ENCODE measurements at regions not wholly inside any gene's neighbourhood (a gene's known extent, or its start where the extent isn't known, plus 50 kb on each side); places are given as distances from the start of the nearest gene placed in this dataset.
A peak's percentile ranks its signal among the peaks of the same experiment; 100 is the strongest.
"Not testable (repeated sequence)": the region's sequence is repeated elsewhere in the genome, so short reads cannot be mapped to it uniquely, and the experiment has no call there.

GRCh38 chr7:55695893-55696701 lies 123.8 kb upstream of the VOPP1 start:
- peak; percentile 41 for DNase-seq (ENCODE audit: low read depth, low spot score)
- in situ Hi-C loops (cut with HindIII; ENCODE audit: low sequenced_read_pairs), result not testable (repeated sequence)

GRCh38 chr7:55694484-55694883 lies 122.2 kb upstream of the VOPP1 start:
- H3K4me3 ChIP-seq (ENCODE audit: low read depth, low read length); in situ Hi-C loops (cut with HindIII; ENCODE audit: low sequenced_read_pairs); DNase-seq (ENCODE audit: low read depth, low spot score): not testable (repeated sequence)

More at GRCh38 chr7:55695893-55696701, 123.8 kb upstream of the VOPP1 start:
- H3K4me3 ChIP-seq (ENCODE audit: low read depth, low read length), result not testable (repeated sequence)

DNA sequence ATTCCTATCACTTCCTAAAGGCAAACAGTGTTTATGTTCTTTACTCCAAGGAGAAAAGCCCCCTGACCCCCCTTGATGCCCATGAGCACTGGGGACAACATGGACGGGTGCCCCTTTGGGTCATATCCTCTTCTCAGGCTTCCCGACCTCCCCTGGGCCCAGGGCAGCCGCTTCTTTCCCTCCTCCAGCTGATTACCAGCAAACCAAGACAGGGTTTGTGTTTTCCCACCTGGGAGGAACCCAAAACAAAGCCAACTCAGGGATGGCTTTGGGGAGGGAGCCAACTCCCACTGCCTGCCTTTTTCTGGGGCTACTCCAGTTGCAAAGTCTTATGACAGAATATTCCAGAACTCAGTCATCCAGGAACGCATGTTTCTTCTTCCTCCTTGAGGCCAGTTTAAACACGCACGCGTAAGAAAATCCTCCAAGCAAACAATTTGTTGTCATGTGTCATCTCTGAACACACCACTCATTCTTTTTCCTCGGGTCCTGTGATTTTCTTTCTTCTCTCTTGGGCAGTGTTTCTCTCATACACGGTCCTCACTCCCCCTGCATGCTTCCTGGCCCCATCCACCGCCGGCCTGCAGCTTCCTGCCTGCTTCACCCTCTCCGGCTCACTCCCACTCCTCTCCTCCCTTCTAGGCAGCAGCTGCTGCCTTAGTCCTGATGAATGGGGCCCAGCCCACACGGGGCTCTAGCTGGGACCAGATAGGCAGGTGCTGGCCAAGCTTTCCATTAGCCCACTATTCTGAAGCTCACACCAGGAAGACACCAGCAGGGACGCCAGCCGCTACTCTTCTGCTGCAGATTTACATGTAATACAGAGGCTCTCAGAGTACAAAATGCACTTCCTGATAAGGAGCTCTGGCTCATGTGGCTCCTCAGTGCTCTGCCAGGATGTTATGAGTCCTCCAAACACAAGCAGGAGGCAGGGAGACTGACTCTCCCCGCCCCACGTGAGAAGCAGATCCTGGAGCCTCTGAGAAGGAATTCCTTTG lies 116.7 kb upstream of the VOPP1 start:
- DNase-seq (ENCODE audit: low read depth, low spot score), result peak; percentile 9
- H3K4me3 ChIP-seq (ENCODE audit: low read depth, low read length); in situ Hi-C loops (cut with HindIII; ENCODE audit: low sequenced_read_pairs): not testable (repeated sequence)

DNA sequence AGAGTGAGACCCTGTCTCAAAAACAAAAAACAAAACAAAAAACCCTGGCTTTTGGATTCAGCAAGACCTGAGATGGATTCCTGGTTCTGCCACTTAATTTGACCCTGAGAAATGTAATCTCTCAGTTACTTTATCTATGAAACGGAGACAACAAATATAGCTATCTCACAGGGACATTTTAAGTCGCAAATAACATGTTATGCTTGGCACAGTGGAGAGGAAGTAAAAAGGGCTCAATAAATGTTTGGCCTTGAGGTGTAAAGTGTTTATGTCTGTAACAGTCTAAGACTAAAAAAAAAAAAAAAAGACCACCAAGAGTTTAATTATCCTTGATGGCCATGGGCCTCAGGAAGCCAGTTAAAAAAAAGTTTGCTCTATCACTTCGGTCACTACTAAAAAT lies 116.0 kb upstream of the VOPP1 start:
- H3K4me3 ChIP-seq (ENCODE audit: low read depth, low read length); DNase-seq (ENCODE audit: low read depth, low spot score); in situ Hi-C loops (cut with HindIII; ENCODE audit: low sequenced_read_pairs): not testable (repeated sequence)

- DNase-seq (ENCODE audit: low read depth, low spot score); H3K4me3 ChIP-seq (ENCODE audit: low read depth, low read length); in situ Hi-C loops (cut with HindIII; ENCODE audit: low sequenced_read_pairs): not testable (repeated sequence)
These were observed 115.0 kb upstream of the VOPP1 start for GRCh38 chr7:55687252-55687651.

GRCh38 chr7:55686771-55687170 lies 114.5 kb upstream of the VOPP1 start:
- DNase-seq (ENCODE audit: low read depth, low spot score); in situ Hi-C loops (cut with HindIII; ENCODE audit: low sequenced_read_pairs); H3K4me3 ChIP-seq (ENCODE audit: low read depth, low read length): not testable (repeated sequence)

DNA sequence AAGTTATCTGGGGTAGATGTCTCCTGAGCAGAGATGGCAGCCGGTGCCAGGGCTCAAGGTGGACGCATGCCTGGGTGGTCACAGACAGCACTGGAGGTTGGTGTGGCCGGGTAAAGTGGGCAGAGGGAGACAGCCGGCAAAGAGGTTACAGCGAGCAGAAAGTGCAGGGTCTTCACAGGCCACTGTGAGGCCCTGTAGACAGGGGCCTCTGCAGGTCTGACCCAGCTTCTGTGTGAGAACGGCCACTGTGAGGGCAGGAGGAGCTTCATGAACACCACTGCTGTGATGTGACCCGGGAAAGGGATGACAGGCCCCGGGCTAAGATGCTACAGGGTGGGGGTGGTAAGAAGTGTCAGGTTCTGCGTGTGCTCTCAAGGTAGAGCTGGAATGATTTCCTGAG lies 111.2 kb upstream of the VOPP1 start:
- H3K4me3 ChIP-seq (ENCODE audit: low read depth, low read length); in situ Hi-C loops (cut with HindIII; ENCODE audit: low sequenced_read_pairs); DNase-seq (ENCODE audit: low read depth, low spot score): not testable (repeated sequence)

GRCh38 chr7:55675589-55675988 lies 103.3 kb upstream of the VOPP1 start:
- in situ Hi-C loops (cut with HindIII; ENCODE audit: low sequenced_read_pairs); DNase-seq (ENCODE audit: low read depth, low spot score); H3K4me3 ChIP-seq (ENCODE audit: low read depth, low read length): not testable (repeated sequence)

DNA sequence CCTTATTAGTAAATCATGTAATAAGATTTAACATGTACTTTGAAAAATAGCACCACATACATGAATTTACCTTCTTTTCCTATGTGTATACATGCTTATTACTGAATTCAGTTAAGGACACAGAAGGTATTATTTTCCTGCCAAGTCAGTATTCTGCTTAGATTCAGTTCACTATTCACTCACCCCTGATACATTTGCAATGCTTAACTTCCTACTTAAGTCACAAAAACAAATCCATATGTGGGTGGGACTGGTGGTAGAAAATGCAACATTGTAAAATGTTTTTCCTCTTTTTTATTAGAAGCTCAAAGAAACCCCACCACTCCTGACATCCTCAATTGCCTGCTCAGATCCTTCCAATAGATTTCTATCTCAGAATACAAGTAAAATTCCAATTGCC lies 101.2 kb upstream of the VOPP1 start:
- in situ Hi-C loops (cut with HindIII; ENCODE audit: low sequenced_read_pairs); DNase-seq (ENCODE audit: low read depth, low spot score); H3K4me3 ChIP-seq (ENCODE audit: low read depth, low read length): not testable (repeated sequence)

GRCh38 chr7:55672084-55672483 lies 99.8 kb upstream of the VOPP1 start:
- DNase-seq (ENCODE audit: low read depth, low spot score); in situ Hi-C loops (cut with HindIII; ENCODE audit: low sequenced_read_pairs); H3K4me3 ChIP-seq (ENCODE audit: low read depth, low read length): not testable (repeated sequence)

DNA sequence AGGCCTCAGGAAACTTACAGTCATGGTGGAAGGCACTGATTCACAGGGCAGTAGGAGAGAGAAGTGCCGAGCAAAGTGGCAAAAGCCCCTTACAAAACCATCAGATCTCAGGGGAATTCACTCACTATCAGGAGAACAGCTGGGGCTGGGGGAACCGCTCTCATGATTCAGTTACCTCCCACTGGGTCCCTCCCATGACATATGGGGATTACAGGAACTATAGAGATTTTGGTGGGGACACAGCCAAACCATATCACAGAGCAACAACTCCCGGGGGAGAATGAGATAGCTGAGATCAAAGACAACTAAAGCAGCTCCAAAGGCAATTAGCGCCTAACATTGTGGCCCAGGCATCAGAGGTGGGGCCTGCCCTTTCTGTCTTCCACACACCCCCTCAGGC lies 85.4 kb upstream of the VOPP1 start:
- TF ChIP-seq, protein P1, sequence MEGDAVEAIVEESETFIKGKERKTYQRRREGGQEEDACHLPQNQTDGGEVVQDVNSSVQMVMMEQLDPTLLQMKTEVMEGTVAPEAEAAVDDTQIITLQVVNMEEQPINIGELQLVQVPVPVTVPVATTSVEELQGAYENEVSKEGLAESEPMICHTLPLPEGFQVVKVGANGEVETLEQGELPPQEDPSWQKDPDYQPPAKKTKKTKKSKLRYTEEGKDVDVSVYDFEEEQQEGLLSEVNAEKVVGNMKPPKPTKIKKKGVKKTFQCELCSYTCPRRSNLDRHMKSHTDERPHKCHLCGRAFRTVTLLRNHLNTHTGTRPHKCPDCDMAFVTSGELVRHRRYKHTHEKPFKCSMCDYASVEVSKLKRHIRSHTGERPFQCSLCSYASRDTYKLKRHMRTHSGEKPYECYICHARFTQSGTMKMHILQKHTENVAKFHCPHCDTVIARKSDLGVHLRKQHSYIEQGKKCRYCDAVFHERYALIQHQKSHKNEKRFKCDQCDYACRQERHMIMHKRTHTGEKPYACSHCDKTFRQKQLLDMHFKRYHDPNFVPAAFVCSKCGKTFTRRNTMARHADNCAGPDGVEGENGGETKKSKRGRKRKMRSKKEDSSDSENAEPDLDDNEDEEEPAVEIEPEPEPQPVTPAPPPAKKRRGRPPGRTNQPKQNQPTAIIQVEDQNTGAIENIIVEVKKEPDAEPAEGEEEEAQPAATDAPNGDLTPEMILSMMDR (IDR thresholded peaks at IDR 0.05; ENCODE audit: low read depth, low read length), result no peak
- DNase-seq (ENCODE audit: low read depth, low spot score), result no peak
- H3K4me3 ChIP-seq (ENCODE audit: low read depth, low read length), result no peak overlapping the region
- in situ Hi-C loops (cut with HindIII; ENCODE audit: low sequenced_read_pairs), result no loop called here

GRCh38 chr7:55651057-55651456 lies 78.8 kb upstream of the VOPP1 start:
- no peak for DNase-seq (ENCODE audit: low read depth, low spot score)
- H3K4me3 ChIP-seq (ENCODE audit: low read depth, low read length), result no peak overlapping the region
- TF ChIP-seq, protein P1 (IDR thresholded peaks at IDR 0.05; ENCODE audit: low read depth, low read length), result no peak
- in situ Hi-C loops (cut with HindIII; ENCODE audit: low sequenced_read_pairs), result no loop called here

All from astrocyte of the spinal cord (primary cell).